Islet precursor cell (in vitro differentiated cells): ENCODE measurements at regions not wholly inside any gene's neighbourhood (a gene's known extent, or its start where the extent isn't known, plus 50 kb on each side); places are given as distances from the start of the nearest gene placed in this dataset.
"Not testable (repeated sequence)": the region's sequence is repeated elsewhere in the genome, so short reads cannot be mapped to it uniquely, and the experiment has no call there.

Experiments
- DNase-seq: peaks from one replicate; pipeline ENCODE4 v3.0.0-alpha.2; 2018

DNA sequence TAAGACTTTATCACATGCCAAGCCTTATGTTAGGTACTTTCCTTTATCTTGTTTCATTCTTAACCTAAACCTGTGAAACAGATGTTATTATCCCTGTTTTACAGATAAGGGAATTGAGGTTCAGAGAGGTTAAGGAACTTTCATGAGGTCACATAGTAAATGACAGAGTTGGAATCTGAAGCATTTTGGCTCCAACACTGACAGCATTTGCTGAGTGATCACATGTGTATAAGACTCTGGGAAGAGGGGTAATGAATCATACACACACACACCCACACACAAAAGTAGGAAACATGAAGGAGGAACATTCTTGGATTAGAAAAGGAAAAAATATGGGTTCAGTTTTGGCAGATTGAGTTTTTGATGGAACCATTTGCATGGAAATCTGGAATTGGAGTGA, 212.5 kb downstream of the GJA1 start:
- DNase-seq: no peak

DNA sequence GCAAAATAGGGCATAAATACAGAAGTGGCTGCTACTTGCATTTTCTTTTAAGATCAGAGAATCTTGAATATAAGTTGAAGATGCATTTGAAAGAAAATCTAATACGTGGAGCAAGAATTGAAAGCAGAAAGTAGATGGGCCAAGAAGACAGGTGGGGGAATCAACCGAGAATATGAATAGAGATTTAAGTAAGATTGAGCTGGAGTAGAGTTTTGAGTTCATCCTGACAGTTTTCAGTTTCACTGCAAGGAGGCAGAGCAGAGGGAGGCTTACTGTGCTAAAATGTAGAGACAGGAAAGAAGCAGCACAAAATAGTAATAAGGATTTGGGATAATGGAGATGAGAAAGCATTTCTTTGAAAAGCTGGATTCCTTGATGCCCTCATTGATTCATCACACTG, 214.5 kb downstream of the GJA1 start:
- no peak for DNase-seq

GRCh38 chr6:121651420-121651819, 216.0 kb downstream of the GJA1 start:
- DNase-seq: no peak

DNA sequence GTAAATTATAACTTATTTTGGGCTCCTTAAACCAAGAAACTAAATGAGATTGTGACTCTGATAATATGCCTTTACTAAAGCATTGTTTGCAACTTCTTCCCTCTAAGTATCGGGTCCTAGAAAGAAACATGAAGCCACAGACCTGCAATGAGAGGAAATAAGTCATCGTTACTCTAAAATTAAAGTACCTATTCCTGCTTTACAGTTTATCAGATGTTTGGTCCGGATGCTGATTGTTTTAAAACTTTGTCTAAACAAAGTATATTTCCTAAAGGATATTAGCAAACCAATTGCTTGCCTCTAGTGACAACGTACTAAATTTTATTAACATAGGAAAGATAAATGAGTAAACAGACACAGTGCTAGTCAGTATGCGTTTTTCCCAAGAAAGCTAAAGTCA, 216.8 kb downstream of the GJA1 start:
- DNase-seq: no peak

DNA sequence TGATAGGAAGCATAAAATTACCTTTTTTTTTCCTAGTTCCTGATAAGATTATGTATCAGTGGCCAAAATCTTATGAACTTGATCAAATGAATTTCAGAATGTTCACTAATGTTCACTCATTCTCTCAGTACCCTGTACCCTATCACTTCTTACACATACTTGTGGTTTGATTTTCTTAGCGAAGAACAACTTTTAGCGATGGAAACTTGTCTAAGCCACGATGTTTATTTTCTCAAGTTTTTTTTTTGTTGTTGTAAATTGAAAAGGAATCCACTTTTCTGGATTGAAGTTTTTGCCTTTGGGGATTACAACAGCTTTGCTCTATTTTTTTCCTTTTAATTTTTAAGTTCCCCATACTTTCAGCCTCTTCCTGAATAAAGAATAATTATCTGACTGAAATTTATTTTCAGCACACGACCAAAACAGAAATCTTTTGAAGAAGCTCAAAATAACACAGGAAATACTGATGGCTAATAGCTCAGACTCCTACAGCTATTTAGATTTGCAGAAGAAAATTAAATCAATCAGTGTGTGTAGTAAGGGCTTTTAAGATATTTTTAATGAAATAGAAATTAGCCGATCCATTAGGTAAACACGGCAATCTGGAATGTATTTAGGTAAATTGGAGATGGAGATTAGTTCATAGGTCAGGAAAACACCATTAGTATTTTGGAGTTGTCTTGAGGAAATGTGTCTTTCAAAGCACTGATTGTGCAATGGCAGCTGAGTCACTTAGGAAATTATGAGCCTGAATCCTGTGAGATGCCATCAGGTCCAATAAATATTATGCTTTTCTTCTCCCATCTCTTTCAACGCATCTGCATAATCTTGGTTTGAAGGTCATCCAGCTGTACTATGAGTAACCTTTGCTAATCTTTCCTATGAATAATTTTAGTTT, 217.5 kb downstream of the GJA1 start:
- DNase-seq: no peak

DNA sequence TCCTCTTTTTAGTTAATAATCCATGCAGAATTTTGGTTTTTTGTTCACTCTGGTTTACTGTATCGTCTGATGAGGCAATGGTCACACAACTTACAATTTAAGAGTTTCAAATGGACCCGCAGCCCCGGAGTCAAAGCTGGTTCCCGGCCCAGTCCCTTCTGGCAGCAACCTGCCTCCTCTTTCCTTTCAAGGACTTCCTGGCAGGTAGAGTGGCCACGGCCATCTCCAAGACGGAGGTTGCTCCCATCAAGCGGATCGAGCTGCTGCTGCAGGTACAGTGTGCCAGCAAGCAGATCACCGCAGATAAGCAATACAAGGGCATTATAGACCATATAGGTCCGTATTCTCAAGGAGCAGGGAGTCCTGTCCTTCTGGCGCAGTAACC, 218.2 kb downstream of the GJA1 start:
- no peak for DNase-seq

DNA sequence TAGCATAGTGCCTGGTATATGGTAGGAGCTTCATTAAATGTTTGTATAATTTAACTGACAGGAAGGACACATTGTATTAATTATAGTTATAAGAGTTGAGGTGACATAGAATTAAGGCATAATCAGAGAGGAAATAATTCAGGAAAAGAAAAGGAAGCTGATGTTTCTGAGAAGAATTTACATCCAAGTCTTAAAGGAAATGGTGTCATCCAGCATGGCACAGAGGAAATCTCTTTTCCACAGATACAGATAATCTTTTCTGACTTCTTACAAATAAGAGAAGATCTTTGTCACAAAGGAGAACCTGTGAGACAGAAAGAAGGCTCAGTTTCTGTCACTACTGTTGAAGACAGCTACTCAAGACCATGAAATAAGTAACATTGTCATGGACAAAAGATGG, 222.5 kb downstream of the GJA1 start:
- DNase-seq: no peak

DNA sequence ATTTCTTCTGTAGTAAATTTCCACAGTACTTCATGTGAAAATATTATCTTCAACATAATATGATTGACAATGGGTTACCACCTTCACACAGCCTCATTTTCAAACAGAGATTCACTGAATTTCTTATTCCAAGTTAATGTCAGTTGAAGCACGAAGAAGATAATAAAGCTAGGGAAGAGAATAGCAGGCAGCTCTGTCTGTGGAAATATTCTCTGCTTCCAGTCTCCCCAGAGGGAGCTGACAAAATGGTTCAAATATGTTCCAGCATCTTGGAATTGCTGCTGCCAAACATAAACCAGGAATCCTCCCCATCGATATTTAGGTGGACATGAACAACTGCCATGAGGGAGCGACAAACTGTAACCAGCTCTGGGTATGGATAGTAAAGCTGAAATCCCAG, 224.8 kb downstream of the GJA1 start:
- DNase-seq: no peak

DNA sequence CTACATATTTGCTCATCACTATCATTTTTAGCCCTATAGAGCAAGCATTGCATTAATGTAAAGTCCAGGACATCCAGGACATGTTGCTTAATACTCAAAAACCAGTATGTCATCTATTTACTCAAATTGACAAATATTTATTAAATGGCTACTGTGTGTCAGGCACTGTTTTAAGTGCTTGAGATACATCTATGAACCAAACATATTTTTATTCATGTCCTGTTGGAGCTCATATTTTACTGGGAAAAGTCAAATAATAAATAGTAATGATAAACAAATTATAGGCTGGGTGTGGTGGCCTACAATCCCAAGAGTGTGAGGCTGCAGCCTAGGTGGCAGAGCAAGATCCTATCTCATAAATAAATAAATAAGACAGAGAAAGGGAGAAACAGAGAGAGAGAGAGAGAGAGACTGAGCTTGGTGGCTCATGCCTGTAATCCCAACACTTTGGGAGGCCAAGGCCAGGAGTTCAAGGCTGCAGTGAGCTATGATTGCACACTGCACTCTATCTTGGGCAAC, 227.9 kb downstream of the GJA1 start:
- DNase-seq: no peak

- DNase-seq: no peak
These were observed 228.7 kb downstream of the GJA1 start for GRCh38 chr6:121664158-121664557.

DNA sequence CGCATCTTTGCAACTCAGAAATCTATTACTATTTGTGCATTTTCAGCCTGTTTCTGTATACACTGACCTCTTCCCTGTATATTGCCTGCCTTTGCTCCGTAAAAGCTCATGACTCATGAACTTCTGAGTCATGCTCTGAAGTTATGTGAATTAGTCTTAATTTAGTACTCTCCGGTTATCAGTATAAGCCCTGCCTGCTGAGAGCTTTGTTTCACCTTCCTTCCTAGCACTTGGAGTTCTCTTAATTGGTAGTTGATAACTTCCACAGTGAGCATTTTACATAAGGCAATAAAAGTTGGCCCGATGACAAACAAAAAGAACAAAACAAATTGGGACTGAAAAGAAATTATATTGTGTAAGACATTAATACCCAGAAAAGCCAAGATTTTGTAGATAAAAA, 231.4 kb downstream of the GJA1 start:
- DNase-seq: no peak

DNA sequence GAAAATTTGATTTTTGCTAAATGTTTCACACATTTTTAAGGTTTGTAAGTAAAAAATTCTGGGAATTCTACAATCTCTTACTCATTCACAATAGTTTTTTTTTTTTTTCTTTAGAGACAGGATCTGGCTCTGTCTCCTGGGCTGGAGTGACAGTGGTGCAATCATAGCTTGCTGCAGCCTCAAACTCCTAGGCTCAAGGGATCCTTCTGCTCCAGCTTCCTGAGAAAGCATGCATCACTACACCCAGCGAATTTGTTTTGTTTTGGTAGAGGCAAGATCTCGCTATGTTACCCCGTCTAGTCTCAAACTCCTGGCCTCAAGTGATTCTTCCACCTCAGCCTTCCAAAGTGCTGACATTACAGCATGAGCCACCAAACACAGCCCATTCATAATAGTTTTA, 232.8 kb downstream of the GJA1 start:
- no peak for DNase-seq

DNA sequence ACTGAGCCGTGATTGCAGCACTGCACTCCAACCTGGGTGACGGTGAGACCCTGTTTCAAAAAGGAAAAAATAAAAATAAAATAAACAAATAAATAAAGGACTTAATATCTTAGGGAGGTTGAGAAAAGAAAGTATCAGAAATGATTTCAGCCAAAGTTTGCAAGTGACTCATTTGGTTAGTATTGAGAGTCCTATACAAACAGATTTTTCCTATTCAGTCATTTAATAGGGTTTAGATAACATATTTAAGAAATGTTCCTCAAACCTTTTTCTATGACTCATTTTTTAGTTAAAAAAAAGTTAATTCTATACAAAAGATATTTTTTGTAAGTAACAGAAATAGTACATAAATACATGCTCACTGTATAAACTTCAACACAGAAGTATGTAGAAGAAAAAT, 235.1 kb downstream of the GJA1 start:
- no peak for DNase-seq

DNA sequence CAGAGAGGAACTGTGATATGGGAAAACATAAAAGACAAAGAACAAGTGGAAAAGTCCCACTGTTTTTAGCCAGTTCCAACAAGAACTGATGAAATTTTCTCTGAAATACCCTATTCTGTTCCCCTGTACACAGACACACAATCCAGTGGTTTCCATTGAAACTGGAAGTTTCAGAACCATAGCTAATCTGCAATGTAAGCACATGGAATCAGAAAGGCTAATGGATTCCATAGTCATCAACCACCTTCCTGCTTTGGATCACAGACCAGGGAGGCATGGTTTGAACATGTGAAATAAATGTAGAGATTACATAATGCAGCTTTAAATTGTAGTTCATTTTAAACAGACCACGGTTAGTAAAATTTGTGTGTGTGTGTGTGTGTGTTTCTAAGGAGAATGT, 242.1 kb downstream of the GJA1 start:
- no peak for DNase-seq

- no peak for DNase-seq
These were observed 242.8 kb downstream of the GJA1 start for GRCh38 chr6:121678245-121678644.

GRCh38 chr6:121680058-121680457, 244.6 kb downstream of the GJA1 start:
- DNase-seq: no peak

DNA sequence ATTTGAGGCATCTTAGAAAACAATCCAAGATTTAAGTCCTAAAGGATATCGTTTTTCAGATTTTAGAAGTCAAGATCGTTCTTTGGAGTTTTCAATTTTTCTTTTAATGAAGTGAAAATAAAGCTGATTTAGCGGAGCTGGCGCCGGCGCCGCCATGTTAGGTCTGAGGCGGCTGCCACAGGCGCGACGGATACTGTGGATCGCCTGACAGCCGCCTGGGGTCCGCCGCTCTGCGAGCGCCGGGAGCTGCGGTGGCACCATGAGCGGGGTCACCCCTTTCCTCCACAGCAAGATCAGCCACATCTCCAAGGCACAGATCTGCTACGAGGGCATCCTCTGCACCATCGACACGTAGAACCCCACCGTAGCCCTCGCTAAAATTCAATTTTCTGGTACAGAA, 247.2 kb downstream of the GJA1 start:
- DNase-seq: no peak

- DNase-seq: not testable (repeated sequence)
These were observed 250.4 kb downstream of the GJA1 start for GRCh38 chr6:121685806-121686205.

GRCh38 chr6:121686611-121687023, 251.2 kb downstream of the GJA1 start:
- DNase-seq: no peak

DNA sequence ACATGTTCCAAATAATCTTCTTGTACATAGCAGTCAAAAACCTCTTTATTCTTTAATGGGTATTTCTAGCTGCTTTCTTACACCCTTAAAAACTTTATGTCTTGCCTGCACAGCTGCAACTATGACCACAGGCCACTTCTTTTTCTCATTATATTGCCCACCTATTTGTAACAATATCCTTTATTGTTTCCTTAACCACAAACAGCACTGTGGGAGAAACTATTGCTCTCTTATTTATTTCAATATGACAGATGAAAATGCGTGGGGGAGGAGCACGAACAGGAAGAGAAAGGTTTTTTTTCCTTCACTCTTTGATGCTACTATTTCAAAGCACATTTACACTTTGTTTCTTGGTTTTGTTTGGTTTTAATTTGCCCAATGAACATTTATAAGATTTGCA, 253.5 kb downstream of the GJA1 start:
- no peak for DNase-seq

GRCh38 chr6:121691126-121691551, 255.7 kb downstream of the GJA1 start:
- DNase-seq: no peak

- DNase-seq: no peak
These were observed 258.9 kb downstream of the GJA1 start for GRCh38 chr6:121694389-121694788.

- no peak for DNase-seq
These were observed 259.4 kb downstream of the GJA1 start for GRCh38 chr6:121694801-121695251.

DNA sequence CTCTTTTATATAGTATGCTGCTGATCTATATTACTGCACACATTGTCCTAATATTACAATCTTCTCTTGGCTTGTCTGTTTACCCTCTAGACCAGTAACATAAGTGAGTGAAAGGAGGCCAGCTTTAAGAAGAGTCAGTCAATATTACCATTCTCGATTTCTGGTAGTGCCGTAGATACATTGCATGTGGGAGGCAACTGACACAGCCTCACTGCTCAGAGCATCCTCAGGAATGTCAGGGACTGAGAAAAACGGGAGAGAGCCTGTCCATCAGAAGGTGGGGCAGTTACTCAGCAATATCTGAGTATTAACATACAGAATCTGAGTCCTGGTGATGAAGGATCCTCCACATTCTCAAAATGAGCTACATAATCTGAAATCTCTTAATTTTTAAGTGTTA, 259.9 kb downstream of the GJA1 start:
- DNase-seq: no peak

DNA sequence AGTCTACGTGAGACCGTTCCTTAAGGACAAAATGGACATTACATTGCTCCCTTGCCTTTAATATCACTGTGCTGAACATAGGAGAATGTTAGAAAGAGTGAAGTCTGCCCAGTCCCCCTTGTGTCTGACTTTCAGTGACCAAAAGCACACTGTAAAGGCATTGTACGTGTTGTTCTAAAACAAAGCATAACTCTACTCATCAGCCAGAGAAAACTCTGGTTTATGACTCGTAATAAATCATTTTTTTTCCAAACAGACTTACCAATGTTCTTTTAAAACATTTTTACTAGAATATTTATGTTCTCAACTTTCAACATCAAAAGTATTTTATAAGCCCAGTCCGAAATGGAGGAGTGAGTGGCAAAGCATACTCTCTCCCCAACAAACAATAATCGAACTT, 262.5 kb downstream of the GJA1 start:
- no peak for DNase-seq
